Amniotic epithelial cell (primary cell): ENCODE measurements at regions not wholly inside any gene's neighbourhood (a gene's known extent, or its start where the extent isn't known, plus 50 kb on each side); places are given as distances from the start of the nearest gene placed in this dataset.
A peak's percentile ranks its signal among the peaks of the same experiment; 100 is the strongest.
"Not testable (repeated sequence)": the region's sequence is repeated elsewhere in the genome, so short reads cannot be mapped to it uniquely, and the experiment has no call there.

Source experiments
- DNase-seq: peaks from one replicate; pipeline ENCODE4 v3.0.0-alpha.2; 2010; ENCODE audit warnings: low read depth

DNA sequence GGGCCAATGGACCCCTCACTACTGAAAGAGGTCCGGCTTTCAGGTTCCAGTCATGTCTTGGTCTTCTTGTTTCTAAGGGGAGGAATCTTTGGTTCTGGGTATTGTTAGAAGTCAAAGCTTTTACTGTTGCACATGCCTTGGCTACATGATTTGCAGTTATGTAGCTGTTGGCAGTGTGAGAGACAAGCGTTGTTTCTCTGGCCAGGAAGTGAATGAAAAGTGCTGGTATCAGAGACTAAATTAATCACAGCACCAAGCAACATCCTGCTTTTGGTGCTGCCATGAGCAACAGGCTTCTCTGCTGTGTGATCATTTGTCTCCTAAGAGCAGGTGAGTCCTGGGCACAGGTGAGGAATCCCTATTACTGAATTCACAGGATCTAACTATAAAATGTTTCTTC is 100.1 kb upstream of the PRSS3 start:
- no peak for DNase-seq

DNA sequence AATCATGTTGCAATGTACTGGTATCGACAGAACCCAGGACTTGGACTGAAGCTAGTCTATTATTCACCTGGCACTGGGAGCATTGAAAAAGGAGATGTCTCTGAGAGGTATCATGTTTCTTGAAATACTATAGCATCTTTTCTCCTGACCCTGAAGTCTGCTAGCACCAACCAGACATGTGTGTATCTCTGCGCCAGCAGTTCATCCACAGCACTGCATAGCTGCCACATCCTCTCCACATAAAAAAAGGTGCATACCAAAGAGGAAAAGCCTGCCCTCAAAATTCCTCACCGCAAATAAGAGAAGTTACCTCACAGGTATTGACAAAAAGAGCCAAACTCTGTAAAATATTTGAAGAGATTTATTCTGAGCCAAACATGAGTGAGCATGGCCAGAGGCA is 99.5 kb upstream of the PRSS3 start:
- DNase-seq: no peak

DNA sequence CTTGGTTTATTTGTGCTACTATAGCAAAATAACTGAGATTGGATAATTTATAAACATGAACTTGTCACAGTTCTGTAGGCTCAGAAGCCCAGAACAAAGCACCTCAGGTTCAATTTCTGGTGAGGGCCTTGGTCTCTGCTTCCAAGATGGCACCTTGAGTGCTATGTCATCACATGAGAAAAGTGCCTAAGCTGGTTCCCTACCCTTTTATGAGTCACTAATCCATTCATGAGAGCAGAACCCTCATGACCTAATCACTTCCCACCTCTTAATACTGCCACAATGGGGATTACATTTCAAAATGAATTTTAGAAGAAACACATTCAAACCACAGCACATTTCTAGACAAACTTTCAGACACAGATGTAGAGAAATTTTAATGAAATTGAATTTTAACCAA is 98.2 kb upstream of the PRSS3 start:
- DNase-seq: no peak

DNA sequence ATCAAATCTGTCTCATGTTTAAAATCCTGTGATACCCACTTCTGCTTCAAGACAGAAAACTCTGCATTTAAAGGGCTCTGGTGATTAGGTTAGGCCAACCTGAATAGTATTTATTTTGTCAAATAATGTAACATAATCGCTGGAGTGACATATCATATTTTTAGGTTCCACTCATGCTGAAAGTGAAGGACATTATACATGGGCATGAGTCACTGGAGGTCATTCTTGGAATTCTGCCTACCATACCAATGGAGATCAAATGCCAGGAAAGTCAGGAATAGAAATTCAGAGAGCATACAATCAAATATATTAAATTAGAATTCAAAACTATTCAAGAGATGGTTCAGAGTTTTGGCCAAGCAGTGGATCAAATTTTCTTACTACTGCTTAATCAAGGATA is 97.1 kb upstream of the PRSS3 start:
- DNase-seq: no peak

DNA sequence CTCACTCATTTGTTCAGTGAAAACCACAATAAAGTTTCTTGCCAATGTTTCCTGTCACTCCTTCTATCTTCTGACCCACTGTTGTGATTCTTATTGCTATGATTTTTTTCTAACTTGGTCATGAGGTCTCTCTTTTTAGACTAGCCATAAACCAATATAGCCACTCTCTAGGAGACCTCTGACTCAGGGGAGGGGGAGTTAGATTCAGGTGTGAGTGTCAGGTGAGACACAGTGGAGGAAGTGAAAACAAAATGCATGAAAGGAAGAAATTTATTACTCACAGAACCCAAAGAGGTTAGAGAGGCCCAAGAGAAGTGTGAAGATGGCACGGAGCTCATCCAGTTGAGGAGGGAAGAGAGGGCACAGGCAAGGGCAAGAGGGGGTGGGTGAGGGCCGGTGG is 94.4 kb upstream of the PRSS3 start:
- DNase-seq: not testable (repeated sequence)

DNA sequence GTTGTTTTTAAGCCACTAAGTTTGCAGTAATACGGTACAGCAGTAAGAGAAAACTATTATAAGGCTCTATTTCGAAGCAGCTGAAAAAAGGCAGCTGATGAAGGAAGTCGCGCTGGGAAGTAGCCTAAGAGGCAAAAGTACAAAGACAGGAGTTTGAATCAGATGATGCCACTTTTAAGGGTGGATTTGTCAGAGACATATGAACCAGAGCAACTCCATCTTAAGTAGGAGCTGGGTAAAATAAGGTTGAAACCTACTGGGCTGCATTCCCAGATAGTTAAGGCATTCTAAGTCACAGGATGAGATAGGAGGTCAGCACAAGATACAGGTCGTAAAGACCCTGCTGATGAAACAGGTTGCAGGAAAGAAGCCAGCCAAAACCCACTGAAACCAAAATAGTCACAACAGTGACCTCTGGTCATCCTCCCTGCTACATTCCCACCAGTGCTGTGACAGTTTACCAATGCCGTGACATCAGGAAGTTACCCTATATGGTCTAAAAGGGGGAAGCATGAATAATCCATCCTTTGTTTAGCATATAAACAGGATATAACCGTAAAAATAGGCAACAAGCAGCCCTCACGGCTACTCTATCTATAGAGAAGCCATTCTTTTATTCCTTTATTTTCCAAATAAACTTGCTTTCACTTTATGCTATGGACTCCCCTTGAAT is 91.8 kb upstream of the PRSS3 start:
- DNase-seq: no peak

DNA sequence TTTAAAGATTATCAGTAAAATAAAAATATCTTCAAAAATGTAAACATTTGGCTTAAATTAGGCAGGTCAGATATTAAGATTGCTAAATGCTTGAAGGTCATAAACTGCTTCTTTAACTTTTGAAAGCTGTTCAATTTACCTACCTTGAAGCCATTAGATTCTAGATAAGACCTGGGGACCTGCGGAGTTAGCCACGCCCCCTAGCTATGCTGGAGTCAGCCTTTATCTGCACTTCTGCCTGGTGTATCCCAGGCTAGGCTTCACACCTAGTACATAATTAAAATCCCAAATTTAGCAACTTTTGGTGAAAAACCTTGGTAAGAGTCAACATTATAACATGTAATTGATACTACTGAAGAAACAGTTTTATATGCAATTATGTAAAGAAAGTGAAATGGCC is 89.9 kb upstream of the PRSS3 start:
- DNase-seq: not testable (repeated sequence)

DNA sequence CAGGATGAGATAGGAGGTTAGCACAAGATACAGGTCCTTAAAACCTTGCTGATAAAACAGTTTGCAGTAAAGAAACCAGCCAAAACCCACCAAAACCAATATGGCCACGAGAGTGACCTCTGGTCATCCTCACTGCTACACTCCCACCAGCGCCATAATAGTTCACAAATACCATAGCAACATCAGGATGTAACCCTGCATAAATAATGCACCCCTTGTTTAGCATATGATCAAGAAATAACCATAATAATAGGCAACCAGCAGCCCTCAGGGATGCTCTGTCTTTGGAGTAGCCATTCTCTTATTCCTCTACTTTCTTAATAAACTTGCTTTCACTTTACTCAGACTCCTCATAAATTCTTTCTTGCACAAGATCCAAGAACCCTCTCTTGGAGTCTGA is 86.9 kb upstream of the PRSS3 start:
- DNase-seq: no peak

DNA sequence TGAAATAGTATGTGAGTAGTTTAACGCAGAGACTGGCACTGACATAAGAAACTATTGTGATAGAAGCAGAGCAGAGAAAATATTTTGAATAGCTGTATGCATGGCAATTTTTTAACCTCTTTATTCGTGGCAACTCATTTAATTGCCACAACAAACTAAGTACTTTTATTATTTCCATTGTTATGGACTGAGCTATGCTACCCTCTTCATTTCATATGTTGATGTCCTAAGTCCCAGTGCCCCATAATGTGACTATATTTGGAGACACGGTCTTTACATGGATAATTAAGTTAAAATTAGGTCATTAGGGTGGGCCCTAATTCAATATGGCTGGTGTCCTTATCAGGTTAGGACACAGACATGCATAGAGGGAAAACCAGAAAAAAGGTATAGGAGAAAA is 86.1 kb upstream of the PRSS3 start:
- no peak for DNase-seq

DNA sequence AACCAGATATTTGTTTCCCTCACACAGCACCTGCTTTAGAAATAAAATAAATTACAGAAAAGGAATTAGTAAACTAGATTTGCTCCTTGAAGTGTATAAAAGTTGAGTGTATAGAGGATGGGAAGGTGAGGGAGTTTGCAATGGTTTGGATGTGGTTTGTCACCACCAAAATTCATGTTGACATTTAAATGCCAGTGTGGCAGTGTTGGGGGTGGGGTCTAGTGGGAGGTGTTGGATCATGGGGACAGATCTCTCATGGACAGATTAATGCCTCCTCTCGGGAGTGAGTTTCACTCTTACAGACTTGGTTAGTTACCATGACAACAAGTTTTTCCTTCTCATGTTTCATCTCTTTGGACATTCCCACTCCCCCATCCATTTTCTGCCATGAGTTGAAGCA is 83.9 kb upstream of the PRSS3 start:
- not testable (repeated sequence) for DNase-seq

DNA sequence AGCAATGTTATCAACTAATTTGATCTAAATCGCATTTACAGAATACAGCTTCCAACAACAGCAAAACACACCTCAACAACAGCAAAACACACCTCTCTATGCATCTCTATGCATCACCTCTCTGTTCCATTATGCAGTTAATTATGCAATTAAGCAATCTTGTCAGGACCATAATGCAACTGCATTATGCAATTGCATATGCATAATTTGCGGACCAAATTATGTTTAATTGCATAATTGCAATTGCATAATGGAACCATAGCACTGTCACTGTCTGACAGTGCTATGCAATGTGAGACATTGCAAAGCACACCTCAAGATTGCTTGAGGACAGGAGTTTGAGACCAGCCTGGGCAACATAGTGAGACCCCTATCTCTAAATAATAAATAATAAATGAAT is 80.4 kb upstream of the PRSS3 start:
- no peak for DNase-seq

DNA sequence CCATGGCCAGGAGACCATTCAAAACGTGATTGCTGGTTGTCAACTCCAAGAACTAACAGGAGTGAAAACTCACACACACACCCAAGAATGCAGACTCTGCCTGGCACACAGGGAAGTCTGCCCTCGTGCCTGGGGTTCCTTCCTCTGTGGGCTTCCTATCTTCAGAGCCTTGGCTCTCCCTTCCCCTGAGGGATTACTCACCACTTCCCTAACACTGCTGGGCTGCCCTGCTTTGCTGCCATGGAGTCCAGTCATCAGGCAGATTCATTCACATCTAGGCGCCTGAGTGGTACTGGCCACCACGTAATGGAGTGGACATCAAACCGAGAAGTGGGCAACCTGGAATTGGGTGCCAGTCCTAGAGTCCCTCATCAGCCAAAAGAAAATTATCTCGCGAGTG is 76.4 kb upstream of the PRSS3 start:
- DNase-seq: peak; percentile 55

DNA sequence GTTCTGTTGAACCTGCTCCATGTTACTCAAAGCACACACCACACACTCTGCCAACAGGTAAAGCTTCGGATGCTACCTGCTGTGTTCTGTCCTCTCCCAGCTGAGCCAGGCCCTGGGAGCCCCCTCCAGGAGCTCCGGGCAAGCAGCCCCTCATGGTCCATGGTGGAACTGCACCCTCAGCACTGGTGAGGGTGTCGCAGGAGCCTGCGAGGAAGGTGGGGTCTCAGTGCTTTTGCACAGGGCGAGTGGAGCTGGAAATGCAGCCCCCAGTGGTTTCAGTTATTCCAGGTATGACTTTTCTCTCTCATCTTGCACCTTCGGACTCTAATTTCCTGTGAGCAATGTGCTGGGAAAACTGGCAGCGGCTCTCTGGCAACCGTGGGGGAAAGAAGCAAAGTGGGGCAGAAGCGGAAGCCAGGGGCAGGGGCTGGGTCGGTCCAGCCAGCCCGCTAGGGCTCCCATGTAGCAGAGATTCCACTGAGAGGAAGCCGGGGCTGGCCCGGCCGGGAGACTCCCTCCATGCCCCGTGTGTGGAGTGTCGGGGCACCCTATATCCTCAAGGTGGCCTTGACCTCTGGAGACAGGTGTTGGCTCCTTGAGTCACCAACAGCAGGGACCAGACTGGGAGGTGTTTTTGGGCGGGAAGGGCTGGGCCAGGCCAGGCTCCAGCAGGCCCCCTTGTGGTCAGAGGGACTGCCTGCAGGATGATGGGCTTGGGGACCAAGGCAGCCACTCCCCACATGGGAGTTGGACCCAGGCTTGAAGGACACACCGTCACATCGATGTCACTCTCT is 75.6 kb upstream of the PRSS3 start:
- no peak for DNase-seq

DNA sequence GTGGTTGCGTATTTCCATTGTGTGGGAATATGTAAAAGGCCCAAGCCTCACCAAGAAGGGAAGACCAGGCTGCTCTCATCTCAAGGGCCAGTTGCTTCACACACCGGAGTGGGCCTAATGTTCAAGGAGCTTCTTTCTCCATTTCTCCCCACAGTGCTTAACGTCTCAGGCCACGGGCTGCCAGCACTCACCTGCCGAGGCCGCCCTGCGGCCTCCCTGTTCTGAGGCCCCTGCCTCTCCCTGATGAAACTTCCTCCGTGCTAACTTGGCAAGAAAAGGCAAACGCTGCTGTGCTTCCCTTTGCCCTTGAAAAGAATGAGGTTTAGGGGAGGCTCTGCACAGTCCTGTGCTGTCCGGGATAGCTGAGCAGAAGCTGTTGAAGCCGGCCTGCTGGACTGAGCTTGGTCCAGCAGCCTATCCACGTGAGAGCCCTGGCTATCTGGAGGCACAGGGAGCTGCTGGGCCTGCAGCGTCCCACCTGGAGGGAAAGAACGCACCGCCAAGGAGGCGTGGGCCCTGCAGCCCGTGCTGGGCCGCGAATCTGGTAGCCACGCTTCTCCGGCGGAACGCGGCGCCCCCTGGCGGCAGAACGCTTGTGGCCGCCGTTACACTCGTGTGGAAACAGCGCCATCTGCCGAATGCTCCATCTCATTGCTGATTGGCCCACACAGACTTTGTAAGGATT is 73.5 kb upstream of the PRSS3 start:
- DNase-seq: peak; percentile 63

DNA sequence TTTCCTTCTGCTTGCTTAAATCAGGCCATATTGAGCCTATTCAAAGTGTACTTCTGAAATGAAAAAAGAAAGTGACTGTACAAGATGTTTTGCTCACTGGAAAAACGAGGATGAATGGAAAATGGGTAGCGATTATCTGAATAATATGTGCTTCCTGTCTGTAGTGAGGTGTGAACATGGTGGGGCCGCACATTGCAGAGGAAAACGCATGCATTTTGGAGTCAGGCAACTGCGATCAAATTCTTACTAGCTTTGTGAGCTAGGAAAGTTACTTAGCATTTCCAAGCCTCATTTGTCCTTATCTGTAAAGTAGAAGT is 73.0 kb upstream of the PRSS3 start:
- no peak for DNase-seq

DNA sequence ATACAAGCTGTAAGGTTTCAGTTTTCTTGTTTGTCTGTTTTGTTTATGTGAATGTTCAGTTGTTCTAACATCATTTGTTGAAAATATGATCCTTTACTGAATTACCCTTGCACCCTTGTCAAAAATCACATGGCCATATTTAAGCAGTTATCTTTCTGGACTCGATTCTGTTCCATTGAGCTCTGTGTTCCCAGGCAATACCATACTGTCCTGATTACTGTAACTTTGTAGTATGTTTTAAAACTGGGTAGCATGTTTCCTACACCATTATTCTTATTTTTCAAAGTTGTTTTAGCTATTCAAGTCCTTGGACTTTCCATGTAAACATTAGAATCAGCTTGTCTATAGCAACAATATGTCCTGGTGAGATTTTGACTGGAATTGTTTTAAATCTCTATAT is 66.7 kb upstream of the PRSS3 start:
- no peak for DNase-seq

DNA sequence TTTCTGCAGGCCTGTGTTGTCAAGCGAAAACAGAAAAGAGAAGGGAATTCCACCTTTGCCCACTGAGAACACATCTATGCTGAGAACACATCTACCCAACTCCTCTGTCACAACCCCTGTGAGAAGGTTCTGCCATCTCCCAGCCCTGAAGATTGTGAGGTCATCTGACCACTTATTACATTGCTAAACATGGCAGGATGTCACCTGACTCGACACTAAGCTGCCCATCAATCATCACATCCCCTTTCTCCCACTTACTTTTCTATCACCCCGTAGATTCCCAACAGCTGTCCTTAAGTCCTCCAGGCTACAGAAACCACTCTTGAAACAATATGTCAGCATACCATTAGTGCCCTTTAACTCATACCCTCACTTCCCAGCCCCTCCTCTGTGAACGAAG is 64.2 kb upstream of the PRSS3 start:
- peak; percentile 18 for DNase-seq

DNA sequence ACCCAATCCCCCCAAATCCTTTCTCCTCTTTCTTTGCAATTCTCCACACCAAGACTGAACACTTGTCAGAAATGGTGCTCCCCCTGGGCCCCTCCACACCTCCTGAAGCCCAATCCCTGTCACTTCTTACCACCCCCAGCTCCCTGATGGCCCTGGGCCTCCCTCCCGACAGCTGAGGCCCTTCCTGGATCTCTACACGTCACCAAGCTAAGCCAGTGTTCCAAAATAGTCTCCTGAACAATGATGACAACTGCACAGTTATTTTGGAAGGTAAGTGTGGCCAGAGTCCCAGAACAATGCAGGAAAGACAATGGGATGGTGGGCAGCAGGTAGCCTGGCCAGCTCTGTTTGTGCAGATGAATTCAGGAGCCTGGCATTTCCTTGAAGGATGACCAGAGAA is 63.7 kb upstream of the PRSS3 start:
- no peak for DNase-seq

DNA sequence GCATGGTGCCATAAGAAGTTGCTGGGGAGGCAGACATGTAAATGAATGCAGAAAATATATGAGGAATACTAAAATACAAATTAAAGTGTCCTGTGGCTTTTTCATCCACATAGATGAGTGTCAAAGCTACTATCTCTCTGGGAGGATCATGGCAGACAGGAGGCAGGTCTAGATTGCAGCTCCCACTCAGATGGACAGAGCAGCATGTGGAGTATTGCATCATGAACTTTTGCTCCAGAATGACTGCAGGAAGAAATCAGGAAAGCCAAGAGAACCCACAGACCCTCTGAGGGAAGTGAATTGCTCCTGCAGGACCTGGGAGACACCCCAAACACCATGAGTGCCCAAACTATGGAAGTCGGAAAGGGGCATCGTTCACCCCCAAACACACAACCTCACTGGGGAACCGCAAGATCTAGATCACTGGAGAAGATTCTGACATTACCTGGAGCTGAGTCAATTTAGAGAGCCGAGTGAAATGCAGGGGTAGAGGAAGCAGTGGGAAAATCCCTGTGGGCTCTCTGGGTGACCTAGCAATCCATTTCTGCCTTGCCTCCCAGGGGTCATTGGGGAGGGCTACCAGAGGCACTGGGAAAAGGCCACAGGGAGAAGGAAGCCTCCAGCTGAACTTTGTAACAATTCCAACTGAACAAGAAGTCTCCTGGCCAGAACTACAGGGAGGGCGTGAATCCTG is 61.0 kb upstream of the PRSS3 start:
- peak; percentile 46 for DNase-seq

DNA sequence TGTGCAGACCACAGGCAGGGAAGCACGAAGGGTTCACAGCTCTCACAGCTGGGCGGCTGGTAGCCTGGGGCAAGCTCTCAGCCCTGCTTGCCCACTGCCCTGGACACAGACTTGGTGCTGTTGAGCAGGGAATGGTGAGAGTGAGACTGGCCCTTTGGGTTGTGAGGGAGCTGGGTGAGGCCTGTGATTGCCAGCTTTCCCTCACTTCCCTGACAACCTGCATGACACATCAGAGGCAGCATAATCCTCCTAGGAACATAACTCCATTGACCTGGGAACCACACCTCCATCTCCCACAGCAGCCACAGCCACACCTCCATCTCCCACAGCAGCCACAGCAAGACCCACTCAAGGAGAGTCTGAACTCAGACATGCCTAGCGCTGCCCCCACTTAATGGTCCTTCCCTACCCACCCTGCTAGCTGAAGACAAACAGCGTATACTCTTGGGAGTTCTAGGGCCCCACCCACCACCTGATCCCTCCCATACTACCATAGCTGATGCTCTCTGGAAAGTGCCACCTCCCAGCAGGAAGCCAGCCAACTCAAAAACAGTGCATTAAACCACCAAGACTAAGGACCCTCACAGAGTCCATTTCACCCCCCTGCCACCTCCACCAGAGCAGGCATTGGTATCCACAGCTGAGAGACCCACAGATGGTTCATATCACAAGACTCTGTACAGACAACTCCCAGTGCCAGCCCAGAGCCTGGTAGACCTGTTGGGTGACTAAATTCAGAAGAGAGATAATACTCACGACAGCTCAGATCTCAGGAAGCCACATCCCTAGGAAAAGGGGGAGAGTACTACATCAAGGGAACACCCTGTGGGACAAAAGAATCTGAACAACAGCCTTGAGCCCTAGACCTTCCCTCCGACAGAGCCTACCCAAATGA is 60.2 kb upstream of the PRSS3 start:
- not testable (repeated sequence) for DNase-seq

DNA sequence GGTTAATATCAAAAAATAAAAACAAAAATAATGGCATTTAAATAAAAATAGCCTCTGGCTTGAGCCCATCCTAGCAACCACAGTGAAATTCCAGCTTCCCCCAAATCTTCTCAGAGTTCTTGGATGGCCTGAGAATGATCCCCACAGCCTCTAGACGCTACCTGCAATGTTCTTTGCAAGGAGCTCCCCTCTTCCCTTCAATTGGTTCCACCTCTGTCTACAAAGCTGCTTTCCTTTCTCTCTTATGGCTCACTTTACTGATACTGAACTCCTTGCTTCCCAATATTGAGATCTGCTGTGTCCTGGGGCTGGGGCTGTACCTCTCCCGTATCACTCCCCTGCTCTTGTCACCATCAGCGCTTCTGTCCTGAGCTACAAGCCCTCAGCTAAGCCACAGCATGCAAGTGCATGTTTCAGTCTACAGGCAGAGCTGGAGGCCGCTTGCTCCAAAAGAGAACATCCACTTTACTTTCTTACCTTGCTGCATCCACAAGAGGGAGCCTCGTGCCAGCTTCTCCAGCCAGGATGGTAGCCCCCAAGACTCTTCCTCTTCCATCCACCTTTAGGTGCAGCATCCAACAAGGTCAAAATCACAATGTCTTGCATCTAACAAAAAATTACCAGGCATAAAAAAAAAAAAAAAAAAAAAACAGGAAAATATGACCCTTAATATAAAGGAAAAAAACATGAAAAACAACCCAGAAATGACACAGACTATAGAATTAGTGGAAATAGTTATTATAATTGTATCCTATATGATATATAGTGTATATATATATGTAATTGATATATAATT is 57.4 kb upstream of the PRSS3 start:
- peak; percentile 52 for DNase-seq
